ENCODE measurements at regions not wholly inside any gene's neighbourhood (a gene's known extent, or its start where the extent isn't known, plus 50 kb on each side); places are given as distances from the start of the nearest gene placed in this dataset.

DNA sequence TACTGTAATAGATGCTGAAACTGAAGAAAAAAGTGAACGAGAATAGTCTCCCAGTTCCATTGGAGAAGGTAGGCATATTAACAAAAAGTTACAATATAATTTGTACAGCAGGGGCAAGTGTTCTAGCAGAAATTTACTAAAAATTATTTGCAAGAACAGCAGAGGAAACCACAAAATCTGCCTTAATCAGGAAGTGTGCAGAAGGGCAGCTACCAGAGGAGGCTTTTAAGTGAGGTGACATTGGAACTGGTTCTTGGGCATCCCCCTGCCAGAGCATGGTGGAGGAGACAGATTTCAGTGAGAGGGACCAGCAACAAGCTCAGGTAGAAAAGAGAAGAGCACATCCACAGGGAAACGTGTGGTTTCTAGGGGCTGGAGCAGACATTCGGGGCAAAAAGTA is 279.3 kb upstream of the CAMK1G start:
- H3K4me2 ChIP-seq (ENCODE audit: low read length): no peak overlapping the region
- TF ChIP-seq, protein P1, sequence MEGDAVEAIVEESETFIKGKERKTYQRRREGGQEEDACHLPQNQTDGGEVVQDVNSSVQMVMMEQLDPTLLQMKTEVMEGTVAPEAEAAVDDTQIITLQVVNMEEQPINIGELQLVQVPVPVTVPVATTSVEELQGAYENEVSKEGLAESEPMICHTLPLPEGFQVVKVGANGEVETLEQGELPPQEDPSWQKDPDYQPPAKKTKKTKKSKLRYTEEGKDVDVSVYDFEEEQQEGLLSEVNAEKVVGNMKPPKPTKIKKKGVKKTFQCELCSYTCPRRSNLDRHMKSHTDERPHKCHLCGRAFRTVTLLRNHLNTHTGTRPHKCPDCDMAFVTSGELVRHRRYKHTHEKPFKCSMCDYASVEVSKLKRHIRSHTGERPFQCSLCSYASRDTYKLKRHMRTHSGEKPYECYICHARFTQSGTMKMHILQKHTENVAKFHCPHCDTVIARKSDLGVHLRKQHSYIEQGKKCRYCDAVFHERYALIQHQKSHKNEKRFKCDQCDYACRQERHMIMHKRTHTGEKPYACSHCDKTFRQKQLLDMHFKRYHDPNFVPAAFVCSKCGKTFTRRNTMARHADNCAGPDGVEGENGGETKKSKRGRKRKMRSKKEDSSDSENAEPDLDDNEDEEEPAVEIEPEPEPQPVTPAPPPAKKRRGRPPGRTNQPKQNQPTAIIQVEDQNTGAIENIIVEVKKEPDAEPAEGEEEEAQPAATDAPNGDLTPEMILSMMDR (IDR thresholded peaks at IDR 0.05; ENCODE audit: insufficient read depth, low read depth, low read length): no peak
- TF ChIP-seq EZH2 (IDR thresholded peaks at IDR 0.05; ENCODE audit: insufficient read depth, low read length): no peak
- H4K20me1 ChIP-seq (ENCODE audit: insufficient read depth, low read length): no peaks in the 10 kb centered on the region
- H3K9ac ChIP-seq (ENCODE audit: low read length): no peak overlapping the region
- FAIRE-seq (no peak), DNase-seq (ENCODE audit: low read depth) (no peak)
- H3K27me3 Mint-ChIP-seq (ENCODE audit: low read depth, unreplicated experiment): peaks cover 18% of the 10 kb centered on the region
- no peak overlapping the region for H3K4me3 Mint-ChIP-seq (ENCODE audit: unreplicated experiment)
- H3K79me2 ChIP-seq (ENCODE audit: insufficient read depth, low read length): no peaks in the 10 kb centered on the region
- H3K36me3 Mint-ChIP-seq (ENCODE audit: low read depth, unreplicated experiment): no peaks in the 10 kb centered on the region
- no peaks in the 10 kb centered on the region for H3K9me3 Mint-ChIP-seq (ENCODE audit: unreplicated experiment)
- H3K9me3 ChIP-seq (ENCODE audit: insufficient read depth, low read depth, low read length): no peaks in the 10 kb centered on the region
- H3K27ac Mint-ChIP-seq (ENCODE audit: unreplicated experiment): no peak overlapping the region
- H3K4me1 ChIP-seq (ENCODE audit: insufficient read depth, low read length): no peaks in the 10 kb centered on the region
- H3K27me3 ChIP-seq (ENCODE audit: insufficient read depth, low read length): no peaks in the 10 kb centered on the region
- no peaks in the 10 kb centered on the region for H3K36me3 ChIP-seq (ENCODE audit: insufficient read depth, low read length)
- H3K27ac ChIP-seq (ENCODE audit: low read depth, low read length): no peak overlapping the region
- H3K4me1 Mint-ChIP-seq (ENCODE audit: low read depth, unreplicated experiment): no peaks in the 10 kb centered on the region
- H2AFZ ChIP-seq (ENCODE audit: low read depth, low read length): no peak overlapping the region
- H3K4me3 ChIP-seq (ENCODE audit: insufficient read depth, low read depth, low read length): no peak overlapping the region

GRCh38 chr1:209305221-209305954 is 278.1 kb upstream of the CAMK1G start:
- Histone ChIP-seq H3K27ac (ENCODE audit: low read depth, low read length) (no peak overlapping the region), H3K4me3 (ENCODE audit: insufficient read depth, low read depth, low read length) (no peak overlapping the region), H3K27me3 (ENCODE audit: insufficient read depth, low read length) (no peaks in the 10 kb centered on the region), H3K79me2 (ENCODE audit: insufficient read depth, low read length) (no peaks in the 10 kb centered on the region), H2AFZ (ENCODE audit: low read depth, low read length) (no peak overlapping the region), H3K9ac (ENCODE audit: low read length) (no peak overlapping the region), H3K9me3 (ENCODE audit: insufficient read depth, low read depth, low read length) (no peaks in the 10 kb centered on the region), H3K4me2 (ENCODE audit: low read length) (no peak overlapping the region), H3K36me3 (ENCODE audit: insufficient read depth, low read length) (no peaks in the 10 kb centered on the region), H4K20me1 (ENCODE audit: insufficient read depth, low read length) (no peaks in the 10 kb centered on the region), H3K4me1 (ENCODE audit: insufficient read depth, low read length) (no peaks in the 10 kb centered on the region)
- no peaks in the 10 kb centered on the region for H3K36me3 Mint-ChIP-seq (ENCODE audit: low read depth, unreplicated experiment)
- H3K27me3 Mint-ChIP-seq (ENCODE audit: low read depth, unreplicated experiment): peaks cover 18% of the 10 kb centered on the region
- no peaks in the 10 kb centered on the region for H3K9me3 Mint-ChIP-seq (ENCODE audit: unreplicated experiment)
- no peak overlapping the region for H3K4me3 Mint-ChIP-seq (ENCODE audit: unreplicated experiment)
- no peak overlapping the region for H3K27ac Mint-ChIP-seq (ENCODE audit: unreplicated experiment)
- DNase-seq (ENCODE audit: low read depth): no peak
- no peaks in the 10 kb centered on the region for H3K4me1 Mint-ChIP-seq (ENCODE audit: low read depth, unreplicated experiment)
- FAIRE-seq: no peak
- TF ChIP-seq, protein P1 (IDR thresholded peaks at IDR 0.05; ENCODE audit: insufficient read depth, low read depth, low read length): no peak
- TF ChIP-seq EZH2 (IDR thresholded peaks at IDR 0.05; ENCODE audit: insufficient read depth, low read length): no peak

DNA sequence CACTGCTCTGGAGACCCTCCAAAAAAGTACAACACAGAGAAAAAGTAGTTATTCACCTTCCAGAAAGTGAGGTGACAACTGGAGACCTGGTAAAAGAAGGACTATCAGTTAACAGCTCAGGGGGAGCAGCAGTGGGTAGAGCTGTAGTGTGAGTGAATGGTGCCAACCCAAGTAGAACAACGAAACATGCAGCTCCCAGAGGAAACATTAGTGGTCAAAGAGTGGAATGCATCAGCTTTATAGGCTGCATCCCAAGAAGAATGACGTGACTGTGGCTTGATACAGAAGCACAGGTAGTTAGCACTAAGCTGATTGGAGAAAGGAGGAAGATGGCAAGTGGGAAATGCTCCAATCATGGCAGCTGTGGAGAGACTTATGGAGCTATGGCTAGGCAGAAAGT is 275.7 kb upstream of the CAMK1G start:
- no peaks in the 10 kb centered on the region for H3K4me1 ChIP-seq (ENCODE audit: insufficient read depth, low read length)
- Mint-ChIP-seq H3K4me3 (ENCODE audit: unreplicated experiment) (no peak overlapping the region), H3K36me3 (ENCODE audit: low read depth, unreplicated experiment) (no peaks in the 10 kb centered on the region), H3K27me3 (ENCODE audit: low read depth, unreplicated experiment) (peaks cover 20% of the 10 kb centered on the region), H3K9me3 (ENCODE audit: unreplicated experiment) (no peaks in the 10 kb centered on the region), H3K4me1 (ENCODE audit: low read depth, unreplicated experiment) (no peaks in the 10 kb centered on the region), H3K27ac (ENCODE audit: unreplicated experiment) (no peak overlapping the region)
- no peak overlapping the region for H3K4me3 ChIP-seq (ENCODE audit: insufficient read depth, low read depth, low read length)
- no peak for TF ChIP-seq EZH2 (IDR thresholded peaks at IDR 0.05; ENCODE audit: insufficient read depth, low read length)
- TF ChIP-seq, protein P1 (IDR thresholded peaks at IDR 0.05; ENCODE audit: insufficient read depth, low read depth, low read length): no peak
- no peak for DNase-seq (ENCODE audit: low read depth)
- H2AFZ ChIP-seq (ENCODE audit: low read depth, low read length): no peak overlapping the region
- no peak for FAIRE-seq
- no peaks in the 10 kb centered on the region for H3K79me2 ChIP-seq (ENCODE audit: insufficient read depth, low read length)
- no peak overlapping the region for H3K9ac ChIP-seq (ENCODE audit: low read length)
- H3K27ac ChIP-seq (ENCODE audit: low read depth, low read length): no peak overlapping the region
- H3K9me3 ChIP-seq (ENCODE audit: insufficient read depth, low read depth, low read length): no peaks in the 10 kb centered on the region
- no peaks in the 10 kb centered on the region for H3K27me3 ChIP-seq (ENCODE audit: insufficient read depth, low read length)
- H4K20me1 ChIP-seq (ENCODE audit: insufficient read depth, low read length): no peaks in the 10 kb centered on the region
- H3K4me2 ChIP-seq (ENCODE audit: low read length): no peak overlapping the region
- no peaks in the 10 kb centered on the region for H3K36me3 ChIP-seq (ENCODE audit: insufficient read depth, low read length)
